CD4-positive, alpha-beta T cell treated with Interleukin-6 at 100 ng/mL for 8 hours (primary cell): ENCODE measurements at regions not wholly inside any gene's neighbourhood (a gene's known extent, or its start where the extent isn't known, plus 50 kb on each side); places are given as distances from the start of the nearest gene placed in this dataset.
"Not testable (repeated sequence)": the region's sequence is repeated elsewhere in the genome, so short reads cannot be mapped to it uniquely, and the experiment has no call there.

ENCODE experiments used
- DNase-seq: peaks from one replicate; pipeline ENCODE4 v3.0.0-alpha.2; 2020; ENCODE audit warnings: mixed read lengths, low spot score

DNA sequence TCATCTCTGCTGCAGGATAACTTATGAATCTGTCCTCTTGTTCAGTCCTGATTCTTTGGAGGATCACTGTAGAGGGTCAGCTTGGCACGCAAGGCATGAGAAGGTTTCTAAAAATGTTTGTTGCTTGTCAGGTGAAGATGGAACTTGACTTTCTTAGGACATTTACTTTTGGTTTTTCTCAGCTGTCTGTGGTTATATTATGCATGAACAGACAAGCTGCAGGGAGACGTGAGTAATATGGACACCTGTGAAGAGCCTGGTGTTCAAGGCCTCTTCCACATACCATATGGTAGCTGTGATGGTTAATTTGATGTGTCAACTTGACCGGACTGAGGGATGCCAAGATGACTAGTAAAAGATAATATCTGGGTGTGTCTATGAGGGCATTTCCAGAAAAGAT is 270.2 kb upstream of the CPHXL start:
- DNase-seq, result no peak

DNA sequence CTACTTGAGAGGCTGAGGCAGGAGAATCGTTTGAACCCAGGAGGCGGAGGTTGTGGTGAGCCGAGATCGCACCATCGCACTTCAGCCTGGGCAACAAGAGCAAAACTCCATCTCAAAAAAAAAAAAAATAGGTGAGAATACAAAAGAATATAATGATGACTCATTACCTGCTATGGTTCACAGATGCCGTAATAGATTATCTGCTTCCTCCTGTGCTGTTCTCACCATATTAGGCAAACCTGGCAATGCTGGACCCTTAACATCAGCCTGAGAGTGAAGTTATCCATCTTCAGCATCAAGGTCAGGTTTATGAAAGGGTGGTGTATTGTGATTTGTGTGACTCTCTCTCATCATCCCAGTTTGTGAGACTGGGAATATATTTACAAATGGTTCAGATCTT is 271.3 kb upstream of the CPHXL start:
- DNase-seq, result no peak

DNA sequence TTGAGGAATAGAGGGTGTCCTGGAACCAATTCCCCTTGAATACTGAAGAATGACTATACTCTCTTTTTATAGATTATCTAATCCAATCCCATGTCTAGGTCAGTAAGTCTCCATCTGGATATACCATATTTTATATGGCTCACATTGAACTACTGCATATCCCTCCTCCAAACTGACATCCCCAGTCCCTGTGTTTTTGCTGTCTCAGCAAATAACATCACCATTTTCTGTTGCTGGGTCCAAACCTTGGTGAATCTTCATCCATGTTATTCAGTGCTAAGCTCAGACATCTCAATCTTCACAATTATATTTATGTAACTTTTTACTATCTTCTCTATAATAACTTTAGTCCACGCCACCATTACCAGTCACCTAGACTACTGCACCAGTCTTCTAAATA is 269.6 kb upstream of the CNTNAP4 start:
- no peak for DNase-seq

DNA sequence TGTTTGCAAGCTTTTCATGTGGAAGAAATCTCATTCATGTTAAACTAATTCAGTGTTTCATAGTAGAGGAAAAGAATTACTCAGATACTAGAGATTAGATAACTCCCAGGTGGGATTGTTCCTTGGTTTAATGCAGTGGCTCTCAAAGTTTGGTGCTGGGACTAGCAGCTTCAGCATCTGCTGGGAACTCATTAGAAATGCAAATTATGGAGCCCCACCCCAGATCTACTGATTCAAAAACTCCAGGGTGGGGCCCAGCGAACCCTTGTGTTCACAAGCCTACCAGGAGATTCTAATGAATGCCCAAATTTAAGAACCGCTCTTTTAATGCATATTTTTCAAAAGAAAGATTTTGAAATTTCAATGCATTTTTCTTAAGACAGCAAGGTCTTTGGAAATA is 253.4 kb upstream of the CNTNAP4 start:
- DNase-seq, result no peak

DNA sequence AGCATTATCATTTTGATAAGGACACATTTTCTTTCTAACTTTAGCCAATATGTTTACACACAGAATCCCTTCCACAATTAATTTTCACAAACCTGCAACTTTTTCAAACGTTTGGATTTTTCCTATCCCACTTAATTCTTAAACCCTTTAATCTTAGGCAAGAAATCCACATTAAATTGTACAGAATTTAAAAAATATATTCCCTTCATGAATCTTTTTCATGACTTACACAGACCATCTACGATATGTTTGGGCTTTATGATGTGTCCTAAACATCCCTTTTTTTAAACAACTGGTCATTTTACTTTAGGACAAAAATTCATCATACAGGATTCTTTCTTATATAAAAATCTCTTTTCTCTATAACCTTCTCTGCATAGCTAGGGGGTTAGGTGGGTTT is 241.5 kb upstream of the CNTNAP4 start:
- no peak for DNase-seq

DNA sequence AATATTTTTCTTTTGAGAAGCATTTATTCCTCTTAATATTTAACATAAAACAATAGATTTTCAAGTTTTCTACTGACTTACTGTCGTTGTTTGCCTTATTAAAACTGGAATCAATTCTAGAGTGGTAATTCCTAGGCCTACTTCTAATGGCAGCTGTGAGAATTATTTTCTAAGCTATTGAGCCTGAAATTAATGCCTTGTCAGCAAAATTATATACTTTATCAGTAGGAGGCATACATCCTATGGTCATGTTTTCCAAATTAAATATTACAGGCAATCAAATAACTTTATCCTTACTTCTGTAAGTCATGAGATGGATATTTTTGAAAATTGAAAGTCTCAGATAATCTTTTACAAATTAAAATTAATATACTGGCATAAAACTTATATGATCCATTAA is 239.1 kb upstream of the CNTNAP4 start:
- no peak for DNase-seq

DNA sequence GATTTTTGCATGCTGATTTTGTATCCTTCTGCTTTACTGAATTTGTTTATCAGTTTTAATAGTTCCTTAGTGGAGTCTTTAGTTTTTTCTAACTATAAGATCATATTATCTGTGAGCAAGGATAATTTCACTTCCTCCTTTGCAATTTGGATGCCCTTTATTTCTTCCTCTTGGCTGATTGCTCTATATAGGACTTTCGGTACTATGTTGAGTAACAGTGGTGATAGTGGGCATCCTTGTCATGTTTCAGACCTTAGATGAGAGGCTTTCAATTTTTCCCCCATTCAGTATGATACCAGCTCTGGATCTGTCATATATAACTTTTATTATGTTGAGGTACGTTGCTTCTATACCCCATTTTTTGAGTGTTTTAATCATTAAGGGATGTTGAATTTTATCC is 224.5 kb upstream of the CNTNAP4 start:
- DNase-seq, result no peak

DNA sequence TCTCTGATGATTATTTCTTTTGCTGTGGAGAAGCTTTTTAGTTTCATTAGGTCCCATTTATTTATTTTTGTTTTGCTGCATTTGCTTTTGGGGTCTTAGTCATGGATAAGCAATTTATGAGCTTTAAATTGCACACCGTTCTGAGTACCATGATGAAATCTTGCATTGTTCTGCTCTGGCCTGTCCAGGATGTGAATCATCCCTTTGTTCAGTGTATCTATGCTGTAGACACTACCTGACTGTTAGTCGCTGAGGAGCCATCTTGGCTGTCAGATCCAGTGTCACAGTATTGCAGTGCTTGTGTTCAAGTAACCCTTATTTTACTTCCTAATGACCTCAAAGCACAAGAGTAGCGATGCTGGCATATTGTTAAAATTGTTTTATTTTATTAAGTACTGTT is 218.0 kb upstream of the CNTNAP4 start:
- no peak for DNase-seq

DNA sequence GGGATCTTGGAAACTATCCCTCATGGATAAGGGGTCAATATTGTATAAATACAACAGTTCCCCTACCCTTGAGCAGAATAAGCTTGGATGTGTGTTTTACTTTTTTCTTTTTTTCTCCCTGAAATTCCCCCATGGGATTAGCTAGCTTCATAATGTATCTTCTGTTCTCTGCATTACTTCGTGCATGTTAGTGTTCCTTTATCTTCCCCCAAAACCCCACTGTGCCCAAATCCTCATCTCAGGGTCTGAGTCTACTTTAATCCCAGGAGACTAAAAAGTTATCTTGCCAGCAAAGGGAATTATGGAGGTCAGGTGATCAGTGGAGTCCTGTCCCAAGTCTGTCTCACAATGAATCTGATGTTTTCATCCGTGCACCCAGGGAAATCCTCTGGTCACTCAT is 217.5 kb upstream of the CNTNAP4 start:
- no peak for DNase-seq

DNA sequence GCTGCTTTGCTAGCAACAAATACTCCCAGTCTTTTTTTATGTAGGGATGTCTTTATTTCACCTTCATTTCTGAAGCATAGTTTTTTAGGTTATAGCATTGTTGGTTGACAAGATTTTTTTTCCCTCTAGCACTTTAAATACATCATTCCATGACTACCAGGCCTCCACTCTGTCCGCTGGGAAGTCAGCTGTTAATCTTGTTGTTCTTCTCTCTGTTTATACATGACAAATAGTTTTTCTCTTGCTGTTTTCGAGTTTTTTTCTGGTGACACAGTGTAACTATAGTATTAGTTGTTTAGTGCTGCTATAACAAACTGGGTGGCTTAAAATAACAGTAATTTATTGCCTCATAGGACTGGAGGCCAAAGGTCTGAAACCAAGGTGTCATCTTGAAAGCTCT is 205.5 kb upstream of the CNTNAP4 start:
- DNase-seq, result no peak

DNA sequence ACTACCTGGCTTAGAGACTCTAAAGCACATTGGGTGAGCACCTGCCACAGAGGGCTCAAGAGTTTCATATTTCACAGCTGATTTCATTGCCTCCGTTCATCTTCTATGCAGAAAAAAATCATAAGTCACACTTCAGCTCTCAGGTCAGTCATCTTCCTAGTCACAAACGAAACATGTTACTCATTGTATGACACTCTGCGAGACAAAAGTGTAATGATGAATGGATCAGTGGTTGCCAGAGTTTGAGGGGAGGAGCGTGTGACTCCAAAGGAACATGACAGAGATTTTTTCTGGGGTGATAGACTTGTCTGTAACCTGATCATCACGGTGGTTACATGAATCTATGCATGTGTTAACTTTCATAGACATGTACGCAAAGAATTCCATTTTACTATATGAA is 195.2 kb upstream of the CNTNAP4 start:
- DNase-seq, result no peak

DNA sequence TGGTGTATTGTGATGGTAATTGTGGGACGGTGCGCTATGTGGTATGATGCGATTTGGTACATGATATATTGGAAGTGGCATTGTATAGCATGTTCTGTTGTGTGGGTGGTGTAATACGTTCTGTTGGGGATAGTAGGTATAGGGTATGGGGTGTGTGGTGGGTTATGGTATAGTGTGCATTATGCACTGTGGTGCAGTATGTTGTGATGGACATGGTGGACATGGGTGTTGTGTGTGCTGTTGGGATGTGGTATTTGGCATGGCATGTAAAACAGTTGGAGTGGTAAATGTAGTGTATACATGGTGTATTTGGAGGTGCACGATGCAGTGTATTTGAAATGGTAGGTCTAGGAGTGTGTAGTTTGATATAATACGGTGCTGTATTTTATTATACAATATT is 170.6 kb upstream of the CNTNAP4 start:
- DNase-seq, result no peak

DNA sequence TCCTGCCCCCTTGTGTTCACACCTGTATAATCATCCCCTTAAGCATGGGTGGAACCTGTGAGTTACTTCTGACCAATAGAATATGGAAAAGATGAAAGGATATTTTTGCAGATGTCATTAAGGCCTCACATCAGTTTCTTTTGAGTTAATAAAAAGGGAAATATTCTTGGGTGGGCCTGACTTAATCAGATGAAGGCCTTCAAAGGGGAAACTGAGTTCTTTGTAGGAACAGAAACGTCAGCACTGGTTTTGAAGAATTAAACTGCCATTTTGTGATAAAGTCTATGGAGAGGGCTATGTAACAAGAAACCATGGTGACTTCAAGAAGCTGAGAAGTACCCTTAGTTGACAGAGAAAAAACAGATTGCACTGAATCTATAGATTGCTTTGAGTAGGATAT is 168.7 kb upstream of the CNTNAP4 start:
- DNase-seq, result no peak

DNA sequence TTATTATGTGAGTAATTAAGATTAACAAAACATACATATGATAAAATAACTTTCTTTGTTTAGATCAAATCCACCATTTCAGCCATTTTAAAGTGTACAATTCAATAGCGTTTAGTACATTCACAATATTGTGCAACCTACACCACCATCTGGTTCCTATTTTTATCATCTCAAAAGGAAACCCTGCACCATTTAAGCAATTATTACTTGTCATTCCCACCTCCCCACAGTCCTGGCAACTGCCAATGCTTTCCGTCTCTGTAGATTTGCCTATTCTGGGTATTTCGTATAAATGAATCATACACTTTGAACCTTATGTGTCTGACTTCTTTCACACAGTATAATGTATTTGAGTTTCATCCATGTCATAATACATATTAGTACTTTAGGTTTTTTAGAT is 162.5 kb upstream of the CNTNAP4 start:
- DNase-seq, result no peak

DNA sequence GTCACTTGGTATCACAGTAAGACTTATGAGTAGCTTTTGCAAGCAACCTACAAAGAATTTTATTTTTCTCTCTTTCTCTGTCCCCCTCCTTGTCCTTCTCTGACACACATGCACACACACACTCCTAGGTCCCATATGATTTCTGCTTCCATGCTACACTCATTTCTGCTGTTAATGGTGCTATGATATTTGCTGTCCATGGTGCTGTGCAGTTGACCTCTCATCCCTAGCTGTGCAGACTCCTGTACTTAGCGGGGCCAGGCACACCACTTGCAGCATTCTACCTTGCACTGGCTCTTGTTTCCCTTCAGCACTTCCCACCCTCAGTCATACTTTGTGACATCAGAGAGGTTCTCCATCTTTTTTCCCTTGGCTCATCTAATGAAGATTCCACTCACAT is 158.9 kb upstream of the CNTNAP4 start:
- DNase-seq, result no peak

DNA sequence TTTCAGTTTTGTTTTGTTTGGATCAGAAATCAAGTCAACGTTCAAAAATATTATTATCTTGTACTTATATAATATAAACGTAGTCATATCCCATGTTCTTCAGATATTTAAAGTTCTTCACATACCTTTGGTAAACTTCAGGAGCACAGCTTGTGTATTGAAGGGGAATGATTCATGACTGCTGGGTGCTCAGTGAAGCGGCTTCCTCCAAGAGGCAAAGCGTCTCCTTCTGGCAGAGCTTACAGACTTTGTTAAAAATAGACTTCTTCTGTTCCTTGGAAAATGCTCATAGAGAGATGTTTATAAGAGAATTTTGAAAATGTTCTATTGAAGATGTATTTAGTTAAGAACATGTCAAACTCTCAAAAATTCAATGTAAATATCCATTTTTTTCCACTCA is 155.6 kb upstream of the CNTNAP4 start:
- DNase-seq, result no peak

DNA sequence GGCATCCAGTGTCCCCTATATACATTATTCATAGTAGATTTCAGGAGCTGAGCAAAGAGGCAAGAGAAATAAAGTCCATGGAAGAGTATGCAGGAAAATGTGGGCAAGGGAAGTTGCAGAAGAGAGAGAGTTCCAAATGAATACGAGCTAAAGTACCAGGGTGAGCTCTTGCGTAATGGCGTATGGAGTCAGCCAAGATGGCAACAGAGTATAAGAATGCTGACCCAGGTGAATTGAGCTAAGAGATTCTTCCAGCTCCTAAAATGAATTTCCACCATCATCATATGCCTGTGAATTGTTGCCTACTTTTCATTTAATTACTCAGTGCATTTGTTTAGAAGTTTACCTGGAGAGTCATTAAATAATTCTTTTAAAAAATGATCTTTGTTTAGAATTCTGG is 153.2 kb upstream of the CNTNAP4 start:
- DNase-seq, result no peak

DNA sequence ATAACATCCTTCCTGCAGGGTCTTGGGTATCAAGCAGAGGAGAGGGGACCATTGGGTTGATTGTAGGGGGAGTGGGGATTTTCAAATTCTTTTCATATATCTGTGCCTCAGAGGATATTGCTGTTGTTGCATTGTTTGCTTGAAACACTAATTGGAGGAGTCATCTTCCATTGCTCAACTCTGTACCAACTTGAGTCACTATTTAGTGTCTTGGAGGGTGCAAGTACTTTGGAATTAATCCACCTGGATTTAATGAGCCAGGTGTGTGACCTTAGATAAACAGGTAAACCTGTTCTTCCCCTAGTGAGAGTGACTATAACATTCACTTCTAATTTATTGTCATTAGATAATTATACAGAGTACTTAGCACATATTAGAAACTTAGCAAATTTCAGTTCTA is 151.3 kb upstream of the CNTNAP4 start:
- no peak for DNase-seq

DNA sequence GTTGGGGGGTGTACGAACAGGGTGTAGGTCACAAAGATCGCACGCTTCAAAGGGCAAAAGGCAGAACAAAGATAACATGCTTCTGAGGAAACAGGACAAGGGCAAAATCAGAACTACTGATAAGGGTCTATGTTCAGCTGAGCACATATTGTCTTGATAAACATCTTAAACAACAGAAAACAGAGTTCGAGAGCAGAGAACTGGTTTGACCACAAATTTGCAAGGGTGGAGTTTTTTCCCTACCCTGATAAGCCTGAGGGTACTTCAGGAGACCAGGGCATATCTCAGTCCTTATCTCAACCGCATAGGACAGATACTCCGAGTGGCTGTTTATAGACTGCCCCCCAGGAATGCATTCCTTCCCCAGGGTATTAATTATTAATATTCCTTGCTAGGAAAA is 139.1 kb upstream of the CNTNAP4 start:
- DNase-seq, result not testable (repeated sequence)

DNA sequence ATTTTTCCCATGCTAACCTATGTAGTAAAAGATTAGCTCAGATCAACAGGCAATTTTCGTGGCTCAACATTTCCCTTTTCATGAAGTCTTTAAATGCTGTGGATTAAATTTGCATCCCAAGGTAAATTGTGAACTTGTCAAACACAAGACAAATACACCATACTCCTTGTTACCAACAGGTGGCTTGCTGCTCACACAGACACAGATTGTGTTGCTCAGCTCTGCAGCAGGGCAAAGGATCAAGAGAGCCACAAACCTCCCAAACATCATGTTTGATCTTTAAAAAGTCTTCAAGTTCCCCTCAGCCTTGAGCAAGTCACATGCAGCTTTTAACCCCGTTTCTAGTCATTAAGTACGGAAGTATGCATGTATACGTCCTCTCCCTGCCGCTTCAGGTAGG is 119.6 kb upstream of the CNTNAP4 start:
- DNase-seq, result no peak

DNA sequence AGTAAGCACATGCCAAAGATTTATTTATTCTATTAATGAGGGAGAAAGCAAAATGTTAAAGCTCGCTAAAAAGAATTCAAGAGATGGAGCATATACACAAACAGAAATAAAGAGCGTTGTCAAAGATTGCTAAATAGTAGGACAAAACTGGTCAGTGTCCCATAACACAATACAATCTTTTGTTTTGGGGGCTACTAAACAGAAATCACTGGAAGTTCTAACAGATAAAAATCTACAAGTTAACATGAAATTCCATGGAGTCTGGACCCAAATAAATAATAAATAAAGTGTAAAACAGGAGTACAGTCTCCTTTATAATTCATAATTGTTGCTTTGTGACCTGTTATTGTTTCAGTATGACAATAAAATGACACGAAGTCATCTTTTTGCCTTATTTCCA is 115.2 kb upstream of the CNTNAP4 start:
- DNase-seq, result no peak

DNA sequence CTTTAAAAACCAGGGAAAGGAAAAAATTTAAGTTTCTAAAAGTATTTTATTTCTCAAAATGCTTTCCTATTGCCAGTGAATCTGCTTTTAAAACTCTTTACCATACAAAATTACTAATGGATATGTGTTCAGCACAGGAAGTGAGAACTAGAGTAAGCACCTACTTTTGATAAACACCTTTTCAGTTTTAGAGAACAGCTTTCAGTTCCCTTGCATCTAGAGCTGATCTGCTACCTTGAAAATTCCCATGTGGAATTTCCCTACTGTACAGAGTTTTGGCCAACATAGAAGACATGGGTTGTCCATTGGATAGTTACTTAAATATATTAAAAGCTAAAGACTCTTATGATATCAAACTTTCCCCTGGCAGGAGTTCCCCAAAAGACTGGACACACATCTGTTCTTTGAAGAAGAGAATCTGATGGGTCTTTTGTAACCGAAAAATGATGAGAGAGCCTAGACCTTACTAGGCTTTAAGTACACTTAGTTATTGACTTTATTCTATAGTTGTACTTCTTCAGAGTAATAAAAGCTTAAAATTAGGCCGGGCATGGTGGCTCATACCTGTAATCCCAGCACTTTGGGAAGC is 112.1 kb upstream of the CNTNAP4 start:
- no peak for DNase-seq

DNA sequence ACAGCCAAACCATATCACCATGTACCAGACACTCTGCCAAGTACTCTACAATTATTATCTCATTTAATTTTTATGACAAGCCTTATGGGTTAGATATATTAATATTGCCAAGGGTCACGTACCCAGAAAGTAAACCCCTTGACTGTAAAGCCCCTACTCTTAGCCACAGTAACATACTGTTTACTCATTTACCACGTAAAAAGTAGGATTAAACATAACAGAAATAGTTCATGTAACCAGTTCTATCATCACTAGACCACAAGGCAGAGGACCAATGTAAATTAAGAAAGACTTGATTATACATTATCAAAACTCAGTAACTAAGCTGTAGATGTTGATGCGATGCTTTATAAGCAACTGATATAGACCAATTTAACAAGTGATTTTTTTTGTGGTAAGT is 101.5 kb upstream of the CNTNAP4 start:
- no peak for DNase-seq

DNA sequence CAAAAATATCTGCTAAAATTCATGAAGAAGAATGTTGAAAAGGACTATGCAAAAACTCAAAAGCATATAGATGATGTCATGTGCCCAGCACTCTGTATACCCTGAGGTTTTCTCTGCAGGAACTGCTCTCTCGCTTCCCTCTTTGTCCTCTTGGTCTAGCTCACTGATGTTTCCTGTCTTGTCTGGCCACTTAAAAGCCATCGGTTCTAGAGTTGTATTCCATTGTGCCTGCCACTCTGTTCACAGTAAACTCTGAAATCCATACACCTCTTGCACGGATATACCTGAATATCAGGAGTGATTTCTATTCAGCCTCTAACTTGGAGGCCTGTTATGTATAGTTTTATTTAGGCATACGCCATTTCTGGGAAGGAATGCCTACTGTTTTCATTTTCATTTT is 101.0 kb upstream of the CNTNAP4 start:
- no peak for DNase-seq

DNA sequence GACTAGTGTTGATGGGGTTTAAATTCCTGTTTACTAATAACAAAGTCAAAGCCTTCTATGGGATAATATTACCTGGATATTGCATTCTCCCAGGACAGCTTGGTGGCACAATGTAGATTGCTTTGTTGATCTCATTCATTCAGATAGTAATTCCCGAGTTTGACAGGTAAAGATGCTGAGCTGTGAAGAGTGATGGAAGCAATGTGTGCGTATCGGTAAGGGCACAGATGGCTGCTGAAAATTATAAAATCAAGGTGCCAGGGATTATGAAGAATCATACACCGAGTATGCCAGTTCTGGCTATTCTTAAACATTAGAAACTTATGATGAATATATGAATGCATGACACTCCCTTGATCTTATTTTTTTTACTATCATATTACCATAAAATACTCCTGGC is 100.6 kb upstream of the CNTNAP4 start:
- DNase-seq, result no peak
